ENCODE measurements at regions not wholly inside any gene's neighbourhood (a gene's known extent, or its start where the extent isn't known, plus 50 kb on each side); places are given as distances from the start of the nearest gene placed in this dataset.

- DNase-seq = no peak
Observed at GRCh38 chr6:152905551-152906299, 77.1 kb downstream of the FBXO5 start.

GRCh38 chr6:152909241-152909640, 73.6 kb downstream of the FBXO5 start:
- no peak for DNase-seq

GRCh38 chr6:152916035-152916434, 66.8 kb downstream of the FBXO5 start:
- no peak for DNase-seq

- DNase-seq = no peak
Observed at GRCh38 chr6:152918991-152919390, 63.9 kb downstream of the FBXO5 start.

GRCh38 chr6:152920016-152920415, 62.8 kb downstream of the FBXO5 start:
- DNase-seq = no peak

Measured in NCI-H1930 (cell line).